Ascending aorta (tissue), 2 donors: ENCODE measurements at regions not wholly inside any gene's neighbourhood (a gene's known extent, or its start where the extent isn't known, plus 50 kb on each side); places are given as distances from the start of the nearest gene placed in this dataset.
A peak's percentile ranks its signal among the peaks of the same experiment; 100 is the strongest.
"Not testable (repeated sequence)": the region's sequence is repeated elsewhere in the genome, so short reads cannot be mapped to it uniquely, and the experiment has no call there.

Experiments used
- DNase-seq, 2 donors: peaks; one replicate each; pipeline ENCODE4 v3.0.0-alpha.2; 2019; ENCODE audit warnings: low spot score in 2 of 2
- H3K27ac ChIP-seq, 2 donors: fragments of 200-600 bp; sonication (generic); one replicate each; pipeline ENCODE4 v1.5.1; 2016 to 2017; ENCODE audit warnings: mild to moderate bottlenecking in 1 of 2
- H3K27me3 ChIP-seq: fragments of 200-600 bp; sonication (generic); one replicate; pipeline ENCODE4 v1.5.1; 2017
- H3K36me3 ChIP-seq, 2 donors: fragments of 200-600 bp; sonication (generic); one replicate each; pipeline ENCODE4 v1.5.1; 2016
- H3K4me1 ChIP-seq, 2 donors: fragments of 200-600 bp; sonication (generic); one replicate each; pipeline ENCODE4 v1.5.1; 2016 to 2017; ENCODE audit warnings: mild to moderate bottlenecking in 1 of 2
- H3K4me3 ChIP-seq, 2 donors: fragments of 200-600 bp; sonication (generic); one replicate each; pipeline ENCODE4 v1.5.1; 2016 to 2017; ENCODE audit warnings: mild to moderate bottlenecking in 1 of 2
- H3K9me3 ChIP-seq, 2 donors: fragments of 200-600 bp; sonication (generic); one replicate each; pipeline ENCODE4 v1.5.1; 2016
- intact Hi-C: fragments of 100-400 bp; cut with DNase I; formaldehyde crosslinking; loops from one replicate; pipeline ENCODE4 v1.15.1; 2023
- TF ChIP-seq, protein P1 (sequence below), 3 experiments: fragments of 200-600 bp in 2 of 3; fragments of 450-650 bp in 1 of 3; sonication (generic) in 2 of 3; IDR thresholded peaks; one replicate each; pipeline ENCODE4 v1.5.1; 2016 to 2019; ENCODE audit warnings: antibody characterized with exemption in 3 of 3, mild to moderate bottlenecking in 1 of 3, moderate library complexity in 1 of 3

DNA sequence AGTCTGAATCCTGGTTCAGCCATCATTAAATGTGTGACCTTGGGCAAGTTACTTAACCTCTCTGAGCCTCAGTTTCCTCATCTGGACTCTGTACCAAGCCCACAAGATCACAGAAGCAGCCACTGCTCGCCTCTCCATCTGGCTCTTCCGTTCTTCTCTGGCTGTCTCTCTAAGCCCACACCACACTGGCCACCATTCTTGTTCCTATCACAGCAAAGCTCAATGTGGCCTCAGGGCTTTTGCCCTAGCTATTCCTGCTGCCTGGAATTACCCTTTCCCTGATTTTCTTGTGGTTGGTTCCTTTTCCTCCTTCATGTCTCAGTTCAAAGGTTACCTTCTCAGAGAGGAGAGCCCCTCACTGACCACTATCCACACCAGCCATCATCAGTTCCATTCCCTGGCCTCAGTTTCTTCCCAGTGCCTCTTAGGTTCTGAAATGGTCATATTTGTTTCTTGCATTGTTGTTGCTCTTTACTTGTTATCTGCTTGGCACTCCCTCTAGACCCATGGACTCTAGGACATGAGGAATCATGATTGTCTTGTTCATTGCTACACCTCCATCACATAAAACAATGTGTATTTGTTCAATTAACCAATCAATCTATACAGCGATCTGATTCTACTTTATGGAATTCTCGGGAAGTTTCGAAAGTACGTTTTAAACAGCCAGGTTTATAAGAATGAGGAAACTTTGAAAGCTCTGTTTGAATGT lies 56.5 kb upstream of the PTPN1 start:
- no peak overlapping the region for H3K27ac ChIP-seq
- intact Hi-C loops, result no loop called here
- no peak overlapping the region for H3K4me3 ChIP-seq
- peaks cover 3 to 16% of the 10 kb centered on the region in 2 donors for H3K4me1 ChIP-seq
- DNase-seq, result no peak
- H3K36me3 ChIP-seq, result no peaks in the 10 kb centered on the region
- TF ChIP-seq, protein P1, sequence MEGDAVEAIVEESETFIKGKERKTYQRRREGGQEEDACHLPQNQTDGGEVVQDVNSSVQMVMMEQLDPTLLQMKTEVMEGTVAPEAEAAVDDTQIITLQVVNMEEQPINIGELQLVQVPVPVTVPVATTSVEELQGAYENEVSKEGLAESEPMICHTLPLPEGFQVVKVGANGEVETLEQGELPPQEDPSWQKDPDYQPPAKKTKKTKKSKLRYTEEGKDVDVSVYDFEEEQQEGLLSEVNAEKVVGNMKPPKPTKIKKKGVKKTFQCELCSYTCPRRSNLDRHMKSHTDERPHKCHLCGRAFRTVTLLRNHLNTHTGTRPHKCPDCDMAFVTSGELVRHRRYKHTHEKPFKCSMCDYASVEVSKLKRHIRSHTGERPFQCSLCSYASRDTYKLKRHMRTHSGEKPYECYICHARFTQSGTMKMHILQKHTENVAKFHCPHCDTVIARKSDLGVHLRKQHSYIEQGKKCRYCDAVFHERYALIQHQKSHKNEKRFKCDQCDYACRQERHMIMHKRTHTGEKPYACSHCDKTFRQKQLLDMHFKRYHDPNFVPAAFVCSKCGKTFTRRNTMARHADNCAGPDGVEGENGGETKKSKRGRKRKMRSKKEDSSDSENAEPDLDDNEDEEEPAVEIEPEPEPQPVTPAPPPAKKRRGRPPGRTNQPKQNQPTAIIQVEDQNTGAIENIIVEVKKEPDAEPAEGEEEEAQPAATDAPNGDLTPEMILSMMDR (IDR thresholded peaks at IDR 0.05), result no peak
- no peaks in the 10 kb centered on the region for H3K9me3 ChIP-seq
- no peaks in the 10 kb centered on the region for H3K27me3 ChIP-seq

DNA sequence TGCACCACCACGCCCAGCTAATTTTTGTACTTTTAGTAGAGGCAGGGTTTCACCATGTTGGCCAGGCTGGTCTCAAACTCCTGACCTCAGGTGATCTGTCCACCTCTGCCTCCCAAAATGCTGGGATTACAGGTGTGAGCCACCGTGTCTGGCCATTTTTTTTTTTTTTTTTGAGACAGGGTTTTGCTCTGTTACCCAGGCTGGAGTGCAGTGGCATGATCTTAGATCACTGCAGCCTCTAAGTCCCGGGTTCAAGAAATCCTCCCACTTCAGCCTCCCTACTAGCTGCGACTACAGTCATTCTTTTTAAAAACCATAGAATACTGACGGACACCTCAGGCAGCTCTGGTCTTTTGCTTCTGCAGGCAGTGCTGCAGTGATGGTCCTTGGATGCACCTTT lies 54.9 kb upstream of the PTPN1 start:
- H3K9me3 ChIP-seq, H3K27ac ChIP-seq, H3K36me3 ChIP-seq, H3K27me3 ChIP-seq, DNase-seq, H3K4me3 ChIP-seq, intact Hi-C loops: not testable (repeated sequence)
- H3K4me1 ChIP-seq, result peaks cover 3 to 14% of the 10 kb centered on the region in 2 donors

- TF ChIP-seq, protein P1 (IDR thresholded peaks at IDR 0.05), result no peak
- intact Hi-C loops, result no loop called here
- no peak for DNase-seq
- H3K9me3 ChIP-seq, result no peaks in the 10 kb centered on the region
- H3K36me3 ChIP-seq, result no peaks in the 10 kb centered on the region
- H3K27ac ChIP-seq, result peak overlapping the region; percentile 49 to 50
- H3K27me3 ChIP-seq, result no peaks in the 10 kb centered on the region
- no peak overlapping the region for H3K4me3 ChIP-seq
- peaks cover 3 to 20% of the 10 kb centered on the region in 2 donors for H3K4me1 ChIP-seq
Observed at GRCh38 chr20:50455656-50456451, 54.3 kb upstream of the PTPN1 start.

- Histone ChIP-seq H3K27me3 (no peaks in the 10 kb centered on the region), H3K4me3 (no peak overlapping the region), H3K36me3 (no peaks in the 10 kb centered on the region), H3K9me3 (no peaks in the 10 kb centered on the region), H3K4me1 (peaks cover 3 to 18% of the 10 kb centered on the region in 2 donors), H3K27ac (peak overlapping the region; percentile 49 to 50)
- no peak for DNase-seq
- intact Hi-C loops, result no loop called here
- TF ChIP-seq, protein P1 (IDR thresholded peaks at IDR 0.05), result no peak
Observed at GRCh38 chr20:50456452-50457324, 53.5 kb upstream of the PTPN1 start.

DNA sequence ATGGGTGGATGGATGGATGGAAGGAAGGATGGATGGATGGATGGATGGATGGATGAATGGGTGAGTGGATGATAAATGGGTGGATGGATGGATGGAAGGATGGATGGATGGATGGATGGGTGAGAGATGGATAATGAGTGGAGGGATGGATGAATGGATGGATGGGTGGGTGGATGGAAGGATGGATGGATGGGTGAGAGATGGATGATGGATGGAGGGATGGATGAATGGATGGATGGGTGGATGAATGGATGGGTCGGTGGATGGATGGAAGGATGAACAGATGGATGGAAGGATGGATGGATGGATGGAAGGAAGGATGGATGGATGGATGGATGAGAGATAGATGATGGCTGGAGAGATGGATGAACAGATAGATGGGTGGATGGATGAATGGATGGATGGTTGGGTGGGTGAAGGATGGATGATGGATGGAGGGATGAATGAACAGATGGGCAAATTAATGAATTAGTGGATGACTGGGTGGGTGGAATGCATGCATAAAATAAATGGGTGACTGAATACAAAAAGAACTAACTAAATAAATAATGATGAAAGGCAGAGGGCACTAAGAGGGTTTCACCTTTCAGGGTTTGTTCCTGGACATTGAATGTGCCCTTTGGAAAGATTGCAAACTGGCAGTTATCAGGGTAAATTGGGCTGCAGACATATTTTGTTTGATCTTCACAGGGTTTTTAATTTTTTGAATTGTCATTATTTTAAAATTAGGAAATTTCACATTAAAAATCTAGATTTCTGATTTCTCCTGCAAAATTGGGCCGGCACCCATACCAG lies 50.9 kb upstream of the PTPN1 start:
- no peaks in the 10 kb centered on the region for H3K36me3 ChIP-seq
- H3K4me1 ChIP-seq, result peaks cover 3 to 23% of the 10 kb centered on the region in 2 donors
- no peak overlapping the region for H3K4me3 ChIP-seq
- DNase-seq, result no peak
- no peak overlapping the region for H3K27ac ChIP-seq
- no peaks in the 10 kb centered on the region for H3K9me3 ChIP-seq
- H3K27me3 ChIP-seq, result no peaks in the 10 kb centered on the region
- TF ChIP-seq, protein P1 (IDR thresholded peaks at IDR 0.05), result no peak
- intact Hi-C loops, result loop anchor here (1.0 kb wide), 1 partner anchor 80 kb away; no protein-coding TSS in a partner anchor
